OCI-LY7 (cell line): ENCODE measurements at regions not wholly inside any gene's neighbourhood (a gene's known extent, or its start where the extent isn't known, plus 50 kb on each side); places are given as distances from the start of the nearest gene placed in this dataset.

Experiments
- CTCF ChIP-seq: fragments of 200-600 bp; sonication (generic); conservative IDR thresholded peaks from 2 replicates; pipeline ENCODE4 v1.5.1; 2014; ENCODE audit warnings: mild to moderate bottlenecking, antibody characterized with exemption, low read length, moderate library complexity, mixed read lengths
- EZH2phosphoT487 ChIP-seq: fragments of 200-600 bp; sonication (generic); IDR thresholded peaks from 2 replicates; pipeline ENCODE4 v1.6.1; 2018; ENCODE audit warnings: low read depth, borderline replicate concordance, mild to moderate bottlenecking, mixed run types, antibody characterized with exemption, low read length, moderate library complexity, mixed read lengths

GRCh38 chr7:34308595-34308994 lies 349.4 kb upstream of the NPSR1 start:
- TF ChIP-seq CTCF (no peak), EZH2phosphoT487 (no peak)
